ENCODE measurements at regions not wholly inside any gene's neighbourhood (a gene's known extent, or its start where the extent isn't known, plus 50 kb on each side); places are given as distances from the start of the nearest gene placed in this dataset.

- Histone ChIP-seq H3K79me1 (ENCODE audit: low read depth in 1 of 2, low read length in 2 of 2) (no peaks in the 10 kb centered on the region), H4K91ac (ENCODE audit: insufficient read depth, low read depth, low read length) (no peak overlapping the region), H4K20me1 (ENCODE audit: insufficient read depth, low read length) (no peaks in the 10 kb centered on the region), H3K36me3 (ENCODE audit: control insufficient read depth, insufficient read depth, low read length) (no peaks in the 10 kb centered on the region), H3K4me3 (ENCODE audit: insufficient read depth, low read depth, low read length) (no peak overlapping the region), H3K4ac (ENCODE audit: low read depth, low read length) (no peak overlapping the region), H3K18ac (ENCODE audit: low read depth, low read length) (no peak overlapping the region), H3K14ac (replicated peaks; ENCODE audit: low read depth, low read length) (no peak overlapping the region), H2BK5ac (ENCODE audit: low read depth, low read length, poor library complexity, severe bottlenecking) (no peak overlapping the region), H2AFZ (replicated peaks; ENCODE audit: low read length, poor library complexity) (no peak overlapping the region), H3K9ac (ENCODE audit: low read depth, low read length) (no peak overlapping the region), H3K4me2 (ENCODE audit: low read depth, low read length) (no peak overlapping the region), H3K23ac (ENCODE audit: low read depth, low read length) (no peak overlapping the region), H3K27me3 (ENCODE audit: control insufficient read depth, insufficient read depth, low read length) (no peaks in the 10 kb centered on the region), H2AK9ac (replicated peaks; ENCODE audit: low read depth, low read length, poor library complexity) (no peak overlapping the region), H3K27ac (ENCODE audit: insufficient read depth, low read length) (no peak overlapping the region), H4K8ac (ENCODE audit: low read depth in 2 of 2, low read length in 2 of 2) (no peak overlapping the region), H3K56ac (ENCODE audit: extremely low read depth, insufficient read depth, low read length) (no peak overlapping the region), H2BK15ac (ENCODE audit: low read depth, low read length) (no peak overlapping the region), H2BK20ac (ENCODE audit: low read depth, low read length) (no peak overlapping the region), H3K4me1 (ENCODE audit: control insufficient read depth, insufficient read depth, low read length) (no peaks in the 10 kb centered on the region), H2AK5ac (ENCODE audit: low read depth, low read length) (no peak overlapping the region), H2BK120ac (ENCODE audit: low read depth, low read length) (no peak overlapping the region), H3K9me3 (ENCODE audit: control insufficient read depth, insufficient read depth, low read length) (peaks cover 19% of the 10 kb centered on the region), H3K9me1 (ENCODE audit: insufficient read depth, low read length) (no peaks in the 10 kb centered on the region), H4K5ac (ENCODE audit: low read depth, low read length) (no peak overlapping the region)
- CTCF ChIA-PET = no interaction called here
- dilution Hi-C loops (cut with HindIII; ENCODE audit: low sequenced_read_pairs, unreplicated experiment) = no loop called here
- BruUV-seq (replicated peaks) = no TSS peak
- intact Hi-C loops (cut with micrococcal nuclease) = no loop called here
- no CpG with 5 or more reads among the region's 2 CpGs for WGBS, 2 experiments (ENCODE audit: extremely low coverage in 2 of 2, insufficient read length in 1 of 2)
- no peak for DNase-seq
- POLR2A ChIA-PET (ENCODE audit: unreplicated experiment) = no interaction called here
- in situ Hi-C loops (cut with MboI; ENCODE audit: low sequenced_read_pairs) = no loop called here
- no peak for ATAC-seq (ENCODE audit: low read depth)
- TF ChIP-seq CTCF (conservative IDR thresholded peaks at IDR 0.05; ENCODE audit: low read depth, low read length) (no peak), FOS (IDR thresholded peaks at IDR 0.05; ENCODE audit: low read depth, low read length) (no peak), CHD1 (IDR thresholded peaks at IDR 0.05; ENCODE audit: low read depth, low read length) (no peak)
Observed at GRCh38 chr11:133639408-133639807, 107.1 kb upstream of the OPCML start.
